Mammary epithelial cell (primary cell): ENCODE measurements at regions not wholly inside any gene's neighbourhood (a gene's known extent, or its start where the extent isn't known, plus 50 kb on each side); places are given as distances from the start of the nearest gene placed in this dataset.

Source experiments
- EZH2 ChIP-seq: IDR thresholded peaks from 2 replicates; pipeline ENCODE4 v1.6.1; 2012; ENCODE audit warnings: low read length, inconsistent platforms, borderline replicate concordance
- TF ChIP-seq, protein P1 (sequence below), 2 donors: IDR thresholded peaks in 1 of 2; conservative IDR thresholded peaks in 1 of 2; 2 replicates each; pipeline ENCODE4 v1.5.1; 2011 to 2012; ENCODE audit warnings: inconsistent platforms in 2 of 2, low read length in 2 of 2, mild to moderate bottlenecking in 2 of 2, control low read depth in 1 of 2, low read depth in 1 of 2; ENCODE audit not compliant: insufficient read depth in 1 of 2; ENCODE audit errors: extremely low read depth in 1 of 2

DNA sequence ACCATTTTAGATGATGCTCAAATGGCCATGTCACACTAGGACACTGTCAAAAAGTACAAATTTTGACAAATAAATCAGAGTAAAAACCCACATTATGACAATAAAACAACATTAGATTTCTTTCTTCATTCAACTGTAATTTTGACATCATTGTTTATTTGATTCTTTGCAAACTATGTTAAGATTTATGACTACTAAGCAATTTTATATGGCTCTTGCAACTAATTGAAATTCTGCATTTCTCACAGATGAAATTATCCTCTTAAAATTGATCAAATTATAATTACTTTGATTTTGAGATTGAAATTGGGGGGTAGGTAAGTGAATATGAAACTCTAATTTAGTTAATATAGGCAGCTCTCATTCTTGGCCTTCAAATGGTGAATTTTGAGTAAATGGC is 59.8 kb downstream of the ATOH1 start:
- TF ChIP-seq, protein P1, sequence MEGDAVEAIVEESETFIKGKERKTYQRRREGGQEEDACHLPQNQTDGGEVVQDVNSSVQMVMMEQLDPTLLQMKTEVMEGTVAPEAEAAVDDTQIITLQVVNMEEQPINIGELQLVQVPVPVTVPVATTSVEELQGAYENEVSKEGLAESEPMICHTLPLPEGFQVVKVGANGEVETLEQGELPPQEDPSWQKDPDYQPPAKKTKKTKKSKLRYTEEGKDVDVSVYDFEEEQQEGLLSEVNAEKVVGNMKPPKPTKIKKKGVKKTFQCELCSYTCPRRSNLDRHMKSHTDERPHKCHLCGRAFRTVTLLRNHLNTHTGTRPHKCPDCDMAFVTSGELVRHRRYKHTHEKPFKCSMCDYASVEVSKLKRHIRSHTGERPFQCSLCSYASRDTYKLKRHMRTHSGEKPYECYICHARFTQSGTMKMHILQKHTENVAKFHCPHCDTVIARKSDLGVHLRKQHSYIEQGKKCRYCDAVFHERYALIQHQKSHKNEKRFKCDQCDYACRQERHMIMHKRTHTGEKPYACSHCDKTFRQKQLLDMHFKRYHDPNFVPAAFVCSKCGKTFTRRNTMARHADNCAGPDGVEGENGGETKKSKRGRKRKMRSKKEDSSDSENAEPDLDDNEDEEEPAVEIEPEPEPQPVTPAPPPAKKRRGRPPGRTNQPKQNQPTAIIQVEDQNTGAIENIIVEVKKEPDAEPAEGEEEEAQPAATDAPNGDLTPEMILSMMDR (conservative IDR thresholded peaks at IDR 0.05 in 1 of 2, IDR thresholded peaks at IDR 0.05 in 1 of 2; ENCODE audit: extremely low read depth in 1 of 2, insufficient read depth in 1 of 2, low read depth in 1 of 2, low read length in 2 of 2) = no peak
- TF ChIP-seq EZH2 = no peak
